ENCODE measurements at regions not wholly inside any gene's neighbourhood (a gene's known extent, or its start where the extent isn't known, plus 50 kb on each side); places are given as distances from the start of the nearest gene placed in this dataset.
A peak's percentile ranks its signal among the peaks of the same experiment; 100 is the strongest.

- Histone ChIP-seq H3K4me3 (no peak overlapping the region), H3K9me3 (no peaks in the 10 kb centered on the region), H3K4me1 (ENCODE audit: insufficient read depth) (peaks cover 24% of the 10 kb centered on the region), H3K27ac (no peak overlapping the region), H3K36me3 (no peaks in the 10 kb centered on the region), H3K27me3 (no peaks in the 10 kb centered on the region)
- intact Hi-C loops (cut with DNase I), result no loop called here
- no peak for DNase-seq
- WGBS, 3 donors, result 79 to 92% (median 88%) methylated on average over 6 of the region's 6 CpGs
- TF ChIP-seq CTCF (IDR thresholded peaks at IDR 0.05), result no peak
- no peak for TF ChIP-seq POLR2A (IDR thresholded peaks at IDR 0.05)
- no peak for TF ChIP-seq EP300 (IDR thresholded peaks at IDR 0.05)
Measured at GRCh38 chr15:68515371-68516095, 63.3 kb upstream of the CORO2B start.

GRCh38 chr15:68517285-68517761, 61.5 kb upstream of the CORO2B start:
- Histone ChIP-seq H3K4me3 (no peak overlapping the region), H3K27me3 (no peaks in the 10 kb centered on the region), H3K9me3 (no peaks in the 10 kb centered on the region), H3K27ac (peak overlapping the region; percentile 3 to 63), H3K36me3 (no peaks in the 10 kb centered on the region), H3K4me1 (ENCODE audit: insufficient read depth) (peaks cover 11% of the 10 kb centered on the region)
- no peak for DNase-seq
- 25% methylated on average over 6 of the region's 6 CpGs for WGBS, 3 donors
- TF ChIP-seq CTCF (IDR thresholded peaks at IDR 0.05) (peak in 2 of 3 donors; percentile 12 to 15), EP300 (IDR thresholded peaks at IDR 0.05) (no peak), POLR2A (IDR thresholded peaks at IDR 0.05) (no peak)
- intact Hi-C loops (cut with DNase I), result no loop called here

GRCh38 chr15:68518046-68518445, 60.7 kb upstream of the CORO2B start:
- no peak for TF ChIP-seq EP300 (IDR thresholded peaks at IDR 0.05)
- TF ChIP-seq POLR2A (IDR thresholded peaks at IDR 0.05), result no peak
- no peak for TF ChIP-seq CTCF (IDR thresholded peaks at IDR 0.05)
- no peak overlapping the region for H3K4me3 ChIP-seq

GRCh38 chr15:68518785-68519430, 59.9 kb upstream of the CORO2B start:
- DNase-seq, result no peak
- H3K27me3 ChIP-seq, result no peaks in the 10 kb centered on the region
- no peaks in the 10 kb centered on the region for H3K9me3 ChIP-seq
- H3K4me1 ChIP-seq (ENCODE audit: insufficient read depth), result peaks cover 11% of the 10 kb centered on the region
- H3K4me3 ChIP-seq, result no peak overlapping the region
- peak overlapping the region in 1 of 2 donors; percentile 63 for H3K27ac ChIP-seq
- no peaks in the 10 kb centered on the region for H3K36me3 ChIP-seq
- 84 to 90% (median 87%) methylated on average over 6 of the region's 6 CpGs for WGBS, 3 donors
- TF ChIP-seq CTCF (IDR thresholded peaks at IDR 0.05) (no peak), POLR2A (IDR thresholded peaks at IDR 0.05) (no peak), EP300 (IDR thresholded peaks at IDR 0.05) (no peak)
- intact Hi-C loops (cut with DNase I), result no loop called here

More at GRCh38 chr15:68518046-68518445, 60.7 kb upstream of the CORO2B start:
- peak overlapping the region; percentile 3 to 63 for H3K27ac ChIP-seq
- H3K9me3 ChIP-seq, result no peaks in the 10 kb centered on the region
- no peaks in the 10 kb centered on the region for H3K36me3 ChIP-seq
- peaks cover 11% of the 10 kb centered on the region for H3K4me1 ChIP-seq (ENCODE audit: insufficient read depth)
- DNase-seq, result no peak
- 36 to 44% (median 37%) methylated on average over 6 of the region's 6 CpGs for WGBS, 3 donors
- H3K27me3 ChIP-seq, result no peaks in the 10 kb centered on the region
- intact Hi-C loops (cut with DNase I), result no loop called here
